GM13977 (cell line): ENCODE measurements at regions not wholly inside any gene's neighbourhood (a gene's known extent, or its start where the extent isn't known, plus 50 kb on each side); places are given as distances from the start of the nearest gene placed in this dataset.

Source experiments
- DNase-seq: peaks from one replicate; pipeline ENCODE4 v3.0.0; 2012; ENCODE audit warnings: low spot score
- CTCF ChIP-seq: IDR thresholded peaks from 2 replicates; pipeline ENCODE4 v1.5.1; 2012; ENCODE audit warnings: mild to moderate bottlenecking, control low read depth; ENCODE audit not compliant: insufficient read depth; ENCODE audit errors: extremely low read depth, missing control alignments
- in situ Hi-C: fragments of 300-500 bp; cut with MboI; formaldehyde crosslinking; loops from one replicate; pipeline ENCODE4 v1.12.0; 2022; ENCODE audit warnings: low sequenced_read_pairs, low pct_unique_long_range_greater_than_20kb, mixed read lengths, inconsistent platforms; ENCODE audit not compliant: unreplicated experiment

- no peak for TF ChIP-seq CTCF
- in situ Hi-C loops = no loop called here
- no peak for DNase-seq
Measured at GRCh38 chr4:17313194-17313593, 198.7 kb downstream of the QDPR start.

DNA sequence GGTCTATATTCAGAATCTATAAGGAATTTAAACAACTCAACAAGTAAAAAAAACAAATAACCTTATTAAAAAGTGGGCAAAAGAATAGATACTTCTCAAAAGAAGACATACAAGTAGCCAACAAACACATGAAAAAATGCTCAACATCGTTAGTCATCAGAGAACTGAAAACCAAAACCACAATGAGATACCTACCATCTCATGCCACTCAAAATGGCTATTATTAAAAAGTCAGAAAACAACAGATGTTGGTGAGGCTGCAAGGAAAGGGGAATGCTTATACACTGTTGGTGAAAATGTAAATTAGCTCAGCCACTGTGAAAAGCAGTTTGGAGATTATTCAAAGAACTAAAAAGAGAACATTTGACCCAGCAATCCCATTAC lies 201.6 kb downstream of the QDPR start:
- DNase-seq = no peak
- in situ Hi-C loops = no loop called here
- no peak for TF ChIP-seq CTCF

GRCh38 chr4:17309567-17310268 lies 202.2 kb downstream of the QDPR start:
- in situ Hi-C loops = no loop called here
- no peak for DNase-seq
- no peak for TF ChIP-seq CTCF

GRCh38 chr4:17301869-17302268 lies 210.0 kb downstream of the QDPR start:
- no peak for DNase-seq
- no peak for TF ChIP-seq CTCF
- in situ Hi-C loops = no loop called here

DNA sequence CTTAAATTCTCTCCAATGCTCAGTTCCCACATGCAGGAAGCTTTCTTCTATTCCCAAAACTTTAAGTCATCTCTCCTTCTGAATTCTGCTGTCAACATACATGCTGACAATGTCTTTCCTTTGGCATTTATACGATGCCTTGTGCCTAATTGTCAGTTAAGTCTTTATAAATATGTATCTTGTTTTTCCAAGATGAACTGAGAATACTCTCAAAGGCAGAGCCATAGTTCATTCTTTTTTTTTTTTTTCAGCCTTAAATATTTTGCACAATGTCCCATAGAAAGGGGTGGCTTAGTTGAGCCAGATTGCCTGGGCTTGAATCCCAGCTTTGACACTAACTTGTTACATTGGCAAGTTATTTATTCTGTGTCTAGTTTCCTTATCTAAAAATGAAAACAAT lies 210.6 kb downstream of the QDPR start:
- in situ Hi-C loops = no loop called here
- no peak for TF ChIP-seq CTCF
- no peak for DNase-seq

- in situ Hi-C loops = no loop called here
- DNase-seq = no peak
- no peak for TF ChIP-seq CTCF
Measured at GRCh38 chr4:17296921-17297890, 214.7 kb downstream of the QDPR start.
